MCF 10A (cell line): ENCODE measurements at regions not wholly inside any gene's neighbourhood (a gene's known extent, or its start where the extent isn't known, plus 50 kb on each side); places are given as distances from the start of the nearest gene placed in this dataset.

ENCODE experiments used
- BruUV-seq: library from RNA; stranded (reverse); fragments of 400-500 nt; replicated peaks from 2 replicates; lab custom pipeline; 2021; lab: Mats Ljungman, UMichigan
- CTCF ChIA-PET: fragments of 300-600 bp; sonication (Branson Sonifier 250); formaldehyde crosslinking; extraction: SDS; loops from one replicate; lab custom pipeline; 2021; ENCODE audit warnings: antibody characterized with exemption, inconsistent platforms; lab: Yijun Ruan, JAX
- POLR2A ChIA-PET: fragments of 300-600, 350-650 bp; sonication (Branson Sonifier 250); formaldehyde crosslinking; extraction: SDS; loops from one replicate; lab custom pipeline; 2020; ENCODE audit warnings: antibody characterized with exemption, inconsistent platforms; lab: Yijun Ruan, JAX
- DNase-seq: peaks from one replicate; pipeline ENCODE4 v3.0.0-alpha.2; 2018; ENCODE audit not compliant: unreplicated experiment
- H3K27ac Mint-ChIP-seq: one replicate; pipeline ENCODE4 v1.8.0; 2022; ENCODE audit warnings: mild to moderate bottlenecking, low read depth, mixed read lengths; ENCODE audit not compliant: unreplicated experiment
- H3K27me3 Mint-ChIP-seq: one replicate; pipeline ENCODE4 v1.8.0; 2022; ENCODE audit warnings: mixed read lengths; ENCODE audit not compliant: insufficient read depth, unreplicated experiment
- H3K36me3 Mint-ChIP-seq: one replicate; pipeline ENCODE4 v1.8.0; 2022; ENCODE audit warnings: mild to moderate bottlenecking, moderate library complexity, mixed read lengths; ENCODE audit not compliant: insufficient read depth, unreplicated experiment
- H3K4me1 Mint-ChIP-seq: one replicate; pipeline ENCODE4 v1.8.0; 2022; ENCODE audit warnings: mixed read lengths; ENCODE audit not compliant: insufficient read depth, unreplicated experiment
- H3K4me3 Mint-ChIP-seq: one replicate; pipeline ENCODE4 v1.8.0; 2022; ENCODE audit warnings: mild to moderate bottlenecking, moderate library complexity, mixed read lengths; ENCODE audit not compliant: unreplicated experiment
- H3K9me3 Mint-ChIP-seq: one replicate; pipeline ENCODE4 v1.8.0; 2022; ENCODE audit warnings: mixed read lengths; ENCODE audit not compliant: unreplicated experiment
- CTCF ChIP-seq: fragments of 200-600 bp; IDR thresholded peaks from one replicate; pipeline ENCODE4 v1.8.0; 2022; ENCODE audit warnings: antibody characterized with exemption, mild to moderate bottlenecking; ENCODE audit not compliant: unreplicated experiment
- intact Hi-C: fragments of 100-400 bp; cut with micrococcal nuclease; formaldehyde crosslinking; loops from 2 replicates; pipeline ENCODE4 v1.14.1; 2022

DNA sequence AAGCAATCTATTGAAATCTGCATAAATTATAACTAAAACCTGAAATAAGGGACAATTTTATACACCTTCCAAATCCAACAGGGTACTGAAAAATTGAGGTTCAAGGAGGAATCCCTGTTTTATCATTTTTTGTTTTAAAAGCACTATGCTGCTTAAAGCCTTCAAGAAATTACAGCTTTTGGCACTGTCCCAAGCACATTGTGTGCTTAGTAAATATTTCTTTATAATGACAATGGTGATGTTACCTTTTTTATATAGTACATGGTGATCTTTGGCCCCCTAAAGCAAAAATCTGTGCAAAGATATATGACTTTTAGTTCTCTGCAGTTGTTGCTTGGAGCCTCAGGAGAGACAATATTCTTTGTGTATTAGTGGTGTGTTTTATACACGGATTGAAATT, 71.6 kb upstream of the EFEMP1 start:
- intact Hi-C loops: no loop called here
- no TSS peak for BruUV-seq
- no peak overlapping the region for H3K27ac Mint-ChIP-seq
- no peak overlapping the region for H3K4me3 Mint-ChIP-seq
- no peak for TF ChIP-seq CTCF
- POLR2A ChIA-PET: interaction anchor here (0.6 kb wide), 1 partner anchor 17 kb away, joined by 3 read pairs; no protein-coding TSS in a partner anchor
- DNase-seq: peak; percentile 25
- no peaks in the 10 kb centered on the region for H3K27me3 Mint-ChIP-seq
- H3K9me3 Mint-ChIP-seq: no peaks in the 10 kb centered on the region
- CTCF ChIA-PET: interaction anchor here (1.0 to 2.1 kb wide), 2 partner anchors 9 to 276 kb away, joined by 3 to 9 read pairs; no protein-coding TSS in a partner anchor
- no peaks in the 10 kb centered on the region for H3K36me3 Mint-ChIP-seq
- peaks cover 33% of the 10 kb centered on the region for H3K4me1 Mint-ChIP-seq

- intact Hi-C loops: no loop called here
- ChIA-PET POLR2A (interaction anchor here (0.6 kb wide), 1 partner anchor 17 kb away, joined by 3 read pairs; no protein-coding TSS in a partner anchor), CTCF (interaction anchor here (1.5 to 2.1 kb wide), 2 partner anchors 10 to 277 kb away, joined by 4 to 9 read pairs; no protein-coding TSS in a partner anchor)
- DNase-seq: no peak
- H3K4me1 Mint-ChIP-seq: peaks cover 33% of the 10 kb centered on the region
- no peak overlapping the region for H3K27ac Mint-ChIP-seq
- no peak for TF ChIP-seq CTCF
- H3K9me3 Mint-ChIP-seq: no peaks in the 10 kb centered on the region
- no peak overlapping the region for H3K4me3 Mint-ChIP-seq
- BruUV-seq: no TSS peak
- no peaks in the 10 kb centered on the region for H3K36me3 Mint-ChIP-seq
- H3K27me3 Mint-ChIP-seq: no peaks in the 10 kb centered on the region
Measured at GRCh38 chr2:55995902-55996301, 72.3 kb upstream of the EFEMP1 start.

GRCh38 chr2:55999231-55999630, 75.6 kb upstream of the EFEMP1 start:
- CTCF ChIA-PET: interaction anchor here (1.3 kb wide), 1 partner anchor 37 kb away, joined by 3 read pairs; no protein-coding TSS in a partner anchor
- Mint-ChIP-seq H3K4me3 (no peak overlapping the region), H3K9me3 (no peaks in the 10 kb centered on the region), H3K27me3 (no peaks in the 10 kb centered on the region), H3K27ac (no peak overlapping the region), H3K4me1 (peaks cover 16% of the 10 kb centered on the region), H3K36me3 (no peaks in the 10 kb centered on the region)
- no peak for DNase-seq
- TF ChIP-seq CTCF: no peak
- intact Hi-C loops: no loop called here
- POLR2A ChIA-PET: no interaction called here
- BruUV-seq: no TSS peak

- ChIA-PET POLR2A (no interaction called here), CTCF (interaction anchor here (1.3 kb wide), 1 partner anchor 38 kb away, joined by 3 read pairs; no protein-coding TSS in a partner anchor)
- Mint-ChIP-seq H3K9me3 (no peaks in the 10 kb centered on the region), H3K36me3 (no peaks in the 10 kb centered on the region), H3K27ac (no peak overlapping the region), H3K4me1 (peaks cover 10% of the 10 kb centered on the region), H3K27me3 (no peaks in the 10 kb centered on the region), H3K4me3 (no peak overlapping the region)
- intact Hi-C loops: no loop called here
- BruUV-seq: no TSS peak
- no peak for TF ChIP-seq CTCF
- no peak for DNase-seq
Measured at GRCh38 chr2:55999790-56000189, 76.2 kb upstream of the EFEMP1 start.
